NCI-H748 treated with DMSO at 0.1 percent for 48 hours (cell line): ENCODE measurements at regions not wholly inside any gene's neighbourhood (a gene's known extent, or its start where the extent isn't known, plus 50 kb on each side); places are given as distances from the start of the nearest gene placed in this dataset.
"Not testable (repeated sequence)": the region's sequence is repeated elsewhere in the genome, so short reads cannot be mapped to it uniquely, and the experiment has no call there.

Experiments used
- DNase-seq: peaks from one replicate; lab custom pipeline; 2025; lab: John Stamatoyannopoulos, UW

GRCh38 chr13:66237411-66238062 lies 992.6 kb downstream of the PCDH9 start:
- no peak for DNase-seq

DNA sequence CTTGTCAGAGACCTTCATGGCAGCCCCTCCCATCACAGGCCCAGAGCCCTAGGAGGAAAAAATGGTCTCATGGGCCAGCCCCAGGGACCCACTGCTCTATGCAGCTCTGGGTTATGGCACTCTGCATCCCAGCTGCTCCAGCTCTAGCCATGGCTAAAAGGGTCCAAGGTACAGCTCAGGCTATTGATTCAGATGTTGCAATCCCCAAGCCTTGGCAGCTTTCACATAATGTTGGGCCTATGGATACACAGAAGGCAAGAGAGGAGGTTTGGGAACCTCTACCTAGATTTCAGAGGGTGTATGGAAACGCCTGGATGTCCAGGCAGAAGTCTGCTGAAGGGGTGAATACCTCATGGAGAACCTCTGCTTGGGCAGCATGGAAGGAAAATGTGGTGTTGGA lies 996.0 kb downstream of the PCDH9 start:
- no peak for DNase-seq

DNA sequence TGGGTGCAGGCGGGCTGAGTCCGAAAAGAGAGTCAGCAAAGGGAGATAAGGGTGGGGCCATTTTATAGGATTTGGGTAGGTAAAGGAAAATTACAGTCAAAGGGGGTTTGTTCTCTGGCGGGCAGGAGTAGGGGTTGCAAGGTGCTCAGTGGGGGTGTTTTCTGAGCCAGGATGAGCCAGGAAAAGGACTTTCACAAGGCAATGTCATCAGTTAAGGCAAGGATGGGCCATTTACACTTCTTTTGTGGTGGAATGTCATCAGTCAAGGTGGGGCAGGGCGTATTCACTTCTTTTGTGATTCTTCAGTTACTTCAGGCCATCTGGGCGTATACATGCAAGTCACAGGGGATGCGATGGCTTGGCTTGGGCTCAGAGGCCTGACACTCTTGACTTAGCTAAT lies 998.2 kb downstream of the PCDH9 start:
- DNase-seq, result not testable (repeated sequence)

DNA sequence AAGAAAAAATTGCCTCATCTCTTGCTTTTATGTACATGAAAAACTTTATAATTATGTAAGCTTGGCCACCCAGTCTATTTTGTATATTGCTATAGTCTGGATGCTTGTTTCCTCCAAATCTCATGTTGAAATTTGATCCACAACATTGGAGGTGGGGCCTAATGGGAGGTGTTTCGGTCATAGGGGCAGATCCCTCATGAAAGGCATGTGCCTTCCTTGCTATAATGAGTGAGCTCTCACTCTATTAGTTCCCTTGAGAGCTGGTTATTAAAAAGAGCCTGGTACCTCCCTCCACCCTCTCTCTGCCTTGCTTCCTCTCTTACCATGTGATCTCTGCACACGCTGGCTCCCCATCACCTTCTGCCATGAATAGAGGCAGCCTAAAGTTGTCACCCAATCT lies 1005.1 kb downstream of the PCDH9 start:
- DNase-seq, result no peak

- DNase-seq, result no peak
These were observed 1005.5 kb downstream of the PCDH9 start for GRCh38 chr13:66224663-66225062.

DNA sequence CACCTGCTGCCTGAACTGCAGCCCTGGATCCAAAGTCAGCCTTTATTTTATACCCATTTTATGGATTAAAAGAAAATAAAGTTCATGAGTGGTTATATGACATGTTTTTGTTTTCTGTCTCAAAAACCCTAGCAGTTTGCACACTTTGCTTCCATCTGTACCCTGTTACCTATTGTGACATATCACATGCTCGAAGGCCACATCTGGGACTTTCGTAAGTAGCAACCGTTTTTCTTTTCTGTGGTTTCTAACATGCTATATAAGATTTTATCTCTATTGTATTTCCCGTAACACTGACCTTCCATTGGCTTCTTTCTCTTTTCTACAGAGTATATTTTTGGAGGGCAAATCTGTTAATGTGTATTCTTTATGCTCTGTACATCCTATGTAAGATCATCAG lies 1007.2 kb downstream of the PCDH9 start:
- DNase-seq, result no peak

DNA sequence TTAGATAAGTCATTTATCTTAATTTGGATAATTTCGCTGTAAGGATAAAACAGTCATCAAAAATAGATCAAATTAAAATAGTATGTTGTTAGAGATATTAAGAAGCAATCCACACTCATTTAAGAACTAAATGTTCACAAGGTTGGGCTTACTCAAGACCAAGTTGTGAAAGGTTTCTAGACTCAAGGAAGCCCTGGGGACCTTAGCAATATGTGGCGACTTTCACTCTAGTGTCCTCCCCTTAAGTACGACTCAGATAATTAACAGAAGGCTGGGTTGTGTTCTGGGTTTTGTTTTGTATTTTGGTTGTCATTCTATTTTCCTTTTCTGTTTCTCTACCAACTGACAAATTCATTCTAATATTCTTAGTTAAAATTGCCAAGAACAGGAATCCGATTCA lies 1008.0 kb downstream of the PCDH9 start:
- no peak for DNase-seq

- DNase-seq, result no peak
These were observed 1010.6 kb downstream of the PCDH9 start for GRCh38 chr13:66219506-66219905.

GRCh38 chr13:66218583-66218982 lies 1011.6 kb downstream of the PCDH9 start:
- no peak for DNase-seq

- DNase-seq, result no peak
These were observed 1013.4 kb downstream of the PCDH9 start for GRCh38 chr13:66216728-66217127.

- DNase-seq, result no peak
These were observed 1015.7 kb downstream of the PCDH9 start for GRCh38 chr13:66214467-66214866.

DNA sequence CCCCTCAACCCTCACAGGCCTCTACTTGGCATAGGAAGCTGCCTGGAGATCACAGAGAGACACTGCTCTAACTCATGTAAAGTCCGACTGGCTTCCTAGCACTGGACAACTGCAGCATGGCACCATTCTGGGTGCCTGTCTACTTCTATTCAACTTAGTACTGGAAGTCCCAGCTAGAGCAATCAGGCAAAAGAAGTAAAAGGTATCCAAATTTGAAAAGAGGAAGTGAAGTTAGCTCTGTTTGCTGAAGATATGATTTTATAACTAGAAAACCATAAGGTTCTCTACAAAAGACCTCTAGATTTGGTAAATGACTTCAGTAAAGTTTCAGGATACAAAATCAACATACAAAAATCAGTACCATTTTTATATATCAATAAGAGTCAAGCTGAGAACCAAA lies 1017.6 kb downstream of the PCDH9 start:
- DNase-seq, result no peak

- DNase-seq, result no peak
These were observed 1019.5 kb downstream of the PCDH9 start for GRCh38 chr13:66210677-66211076.

DNA sequence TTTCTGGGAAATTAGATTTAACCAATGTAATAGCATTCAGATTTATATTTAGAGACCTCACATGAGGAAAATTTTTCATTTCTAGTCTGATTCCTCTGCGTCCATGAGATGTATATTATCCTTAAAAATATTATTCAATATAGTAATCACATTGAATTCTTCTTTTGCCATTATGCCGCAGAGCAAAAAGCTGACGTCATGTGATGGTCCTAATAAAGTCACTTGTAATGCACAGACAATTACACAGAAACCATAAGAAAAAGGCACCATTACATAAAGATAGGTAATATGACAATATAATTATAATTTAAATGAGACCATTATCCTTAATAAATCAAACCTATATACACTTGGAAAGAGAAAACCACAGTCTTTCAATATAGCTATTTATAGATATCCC lies 1021.5 kb downstream of the PCDH9 start:
- DNase-seq, result no peak

DNA sequence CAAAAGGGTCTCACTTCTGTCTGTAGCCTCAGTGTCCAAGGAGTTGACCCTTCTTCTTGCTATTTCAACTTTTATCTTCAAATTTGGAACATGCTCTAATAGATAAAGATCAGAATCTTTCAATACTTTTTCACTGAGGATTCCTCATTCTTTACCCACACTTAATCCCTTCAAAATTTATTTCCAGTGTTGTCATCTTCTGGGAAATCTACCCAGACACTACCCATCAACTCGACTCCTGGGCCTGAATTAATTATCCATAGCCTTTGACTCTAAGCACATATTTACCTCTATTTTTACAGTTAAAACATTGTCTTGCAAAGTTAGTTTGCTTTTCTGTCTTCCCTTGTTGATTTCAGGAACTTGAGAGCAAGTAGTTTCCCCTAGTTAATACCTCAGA lies 1022.5 kb downstream of the PCDH9 start:
- no peak for DNase-seq

DNA sequence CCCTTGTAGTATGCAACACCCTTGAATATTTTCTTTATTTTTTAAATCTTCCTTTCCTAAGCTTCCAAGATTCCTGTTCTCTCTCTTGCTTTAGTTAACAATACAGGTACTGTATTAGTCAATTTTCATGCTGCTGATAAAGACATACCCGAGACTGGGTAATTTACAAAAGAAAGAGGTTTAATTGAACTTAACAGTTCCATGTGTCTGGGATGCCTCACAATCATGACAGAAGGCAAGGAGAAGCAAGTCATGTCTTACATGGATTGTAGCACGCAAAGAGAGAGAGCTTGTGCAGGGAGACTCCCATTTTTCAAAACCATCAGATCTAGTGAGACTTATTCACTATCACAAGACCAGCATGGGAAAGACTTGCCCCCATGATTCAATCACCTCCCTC lies 1024.3 kb downstream of the PCDH9 start:
- DNase-seq, result no peak

DNA sequence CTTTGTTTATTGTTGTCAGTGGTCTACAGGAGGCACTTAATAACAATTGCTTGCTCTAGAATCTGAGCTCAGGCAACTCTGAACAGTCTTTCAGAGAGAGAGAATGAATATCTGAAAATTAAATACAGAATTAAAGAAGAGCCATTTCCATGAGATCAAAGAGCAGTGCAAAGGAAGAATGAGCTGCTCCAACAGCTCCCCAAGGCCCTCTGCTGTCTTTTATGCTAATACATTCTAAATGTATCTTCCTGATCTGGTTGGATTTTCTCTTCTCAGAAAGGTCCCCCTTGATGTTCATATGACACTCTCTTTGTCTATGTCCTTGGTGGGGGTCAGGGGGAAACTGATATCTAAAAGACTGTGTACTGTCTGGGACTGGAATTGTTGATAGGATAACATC lies 1029.6 kb downstream of the PCDH9 start:
- DNase-seq, result no peak

GRCh38 chr13:66195238-66195637 lies 1034.9 kb downstream of the PCDH9 start:
- no peak for DNase-seq

DNA sequence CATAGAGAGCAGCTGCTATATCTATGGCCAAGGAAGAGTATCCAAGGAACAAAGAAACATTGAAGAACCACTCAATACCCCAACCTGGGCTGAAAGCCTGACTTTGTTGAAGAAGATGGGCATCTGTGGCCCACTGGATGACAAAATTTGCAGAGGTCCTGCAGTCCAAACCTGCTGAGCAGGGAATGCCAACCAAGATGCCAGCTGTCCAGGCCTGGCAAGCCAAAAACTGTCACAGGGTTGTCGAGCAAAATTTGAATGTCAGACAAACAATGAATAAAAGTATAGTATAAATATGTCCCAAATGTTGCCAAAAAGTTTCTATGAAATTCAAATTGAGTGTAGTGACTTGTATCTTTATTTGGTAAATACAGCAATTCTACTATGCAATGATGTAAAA lies 1040.2 kb downstream of the PCDH9 start:
- DNase-seq, result no peak

DNA sequence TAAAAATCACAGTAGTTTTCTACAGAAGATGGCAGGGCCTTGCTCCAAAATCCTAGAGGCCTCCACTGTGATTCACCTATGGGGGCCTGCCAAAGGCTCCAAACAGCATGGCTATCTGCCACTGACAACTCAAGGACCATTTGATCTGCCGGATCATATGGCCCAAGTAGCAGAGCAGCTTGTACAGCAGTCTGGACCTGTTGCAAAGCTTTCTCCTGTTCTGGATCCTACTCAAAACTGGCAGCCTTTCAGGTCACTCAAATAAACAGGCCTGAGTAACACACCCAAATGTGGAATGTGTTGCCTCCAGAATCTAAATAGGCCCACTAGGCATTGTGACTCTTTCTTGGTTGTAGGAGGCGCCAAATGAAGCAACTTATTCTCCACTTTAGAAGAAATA lies 1049.3 kb downstream of the PCDH9 start:
- DNase-seq, result no peak

DNA sequence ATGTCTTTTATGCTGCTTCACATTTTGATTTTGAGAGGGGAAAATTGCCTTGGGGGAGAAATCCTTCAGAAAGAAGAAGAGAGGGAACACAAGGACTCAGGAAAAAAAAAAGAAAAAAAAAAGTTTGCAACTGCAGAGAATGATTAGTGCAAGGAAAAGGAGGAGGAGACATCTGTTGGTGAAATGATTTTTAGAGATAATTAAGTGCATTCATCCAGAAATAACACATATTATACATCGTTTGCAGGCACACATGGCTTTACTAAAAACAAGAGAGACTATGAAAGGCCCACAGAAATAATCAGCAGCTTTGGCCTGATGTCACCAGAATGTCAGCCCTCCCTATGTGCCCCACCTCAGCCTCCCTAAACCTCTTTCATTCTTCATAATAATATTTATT lies 1058.2 kb downstream of the PCDH9 start:
- DNase-seq, result no peak

DNA sequence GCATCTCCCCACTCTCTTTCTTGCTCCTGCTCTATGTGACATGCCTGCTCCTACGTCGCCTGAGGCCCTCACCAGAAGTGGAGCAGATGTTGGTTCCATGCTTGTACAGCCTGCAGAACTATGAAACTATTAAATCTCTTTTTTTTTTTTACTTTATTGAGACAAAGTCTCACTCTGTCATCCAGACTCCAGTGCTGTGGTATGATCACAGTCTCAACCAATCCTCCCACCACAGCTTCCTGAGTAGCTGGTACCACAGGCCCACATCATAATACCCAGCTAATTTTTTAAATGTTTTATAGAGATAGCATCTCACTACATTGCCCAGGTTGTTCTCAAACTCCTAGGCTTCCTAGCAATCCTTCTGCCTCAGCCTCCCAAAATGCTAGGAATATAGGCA lies 1067.7 kb downstream of the PCDH9 start:
- DNase-seq, result no peak

GRCh38 chr13:66159511-66159910 lies 1070.6 kb downstream of the PCDH9 start:
- no peak for DNase-seq

- no peak for DNase-seq
These were observed 1075.2 kb downstream of the PCDH9 start for GRCh38 chr13:66154976-66155375.

DNA sequence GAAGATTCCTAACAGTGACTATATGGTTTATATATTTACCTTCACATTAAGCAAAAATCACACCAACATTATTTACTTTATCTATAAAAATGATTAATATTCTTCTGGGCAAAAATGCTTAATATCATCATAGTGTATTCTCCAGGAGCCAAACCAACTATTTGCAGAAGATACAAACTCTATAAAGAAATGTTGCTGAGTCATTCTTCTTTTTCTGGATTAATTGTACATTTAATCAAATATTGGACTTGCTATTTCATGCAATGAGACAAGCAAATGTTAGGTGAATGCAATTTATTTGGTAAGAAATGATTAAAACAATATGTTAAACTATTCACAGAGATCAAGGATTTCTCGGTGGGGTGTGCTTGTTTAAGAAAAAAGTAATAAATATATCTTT lies 1075.8 kb downstream of the PCDH9 start:
- no peak for DNase-seq
